GM12878 (cell line): ENCODE measurements at regions not wholly inside any gene's neighbourhood (a gene's known extent, or its start where the extent isn't known, plus 50 kb on each side); places are given as distances from the start of the nearest gene placed in this dataset.

Experiments used
- ATAC-seq: fragments of 200-7000 bp; cut with Tn5 transposase; 3 replicates; pipeline ENCODE4 v1.9.1; 2020; ENCODE audit warnings: mild to moderate bottlenecking, moderate library complexity
- BruUV-seq: library from RNA; stranded (reverse); fragments of 400-500 nt; replicated peaks from 2 replicates; lab custom pipeline; 2021; lab: Mats Ljungman, UMichigan
- CTCF ChIA-PET: fragments of 300-600 bp; sonication (Branson Sonifier 250); formaldehyde crosslinking; extraction: SDS; loops from one replicate; lab custom pipeline; 2021; ENCODE audit warnings: inconsistent platforms; lab: Yijun Ruan, JAX
- POLR2A ChIA-PET: fragments of 350-600 bp; formaldehyde crosslinking; extraction: SDS; loops from one replicate; lab custom pipeline; 2021; ENCODE audit warnings: inconsistent platforms; lab: Charles Lee
- RAD21 ChIA-PET: fragments of 300-600 bp; sonication (Branson Sonifier 250); formaldehyde crosslinking; loops from one replicate; lab custom pipeline; 2023; ENCODE audit warnings: antibody characterized with exemption; ENCODE audit not compliant: unreplicated experiment; lab: Charles Lee
- SMC1A ChIA-PET: fragments of 300-600 bp; sonication (Branson Sonifier 250); formaldehyde crosslinking; loops from one replicate; lab custom pipeline; 2023; ENCODE audit not compliant: unreplicated experiment, uncharacterized antibody; lab: Charles Lee
- DNase-seq: peaks from one replicate; pipeline ENCODE4 v3.0.0-alpha.2; 2011; ENCODE audit warnings: low read depth, low spot score
- FAIRE-seq: peaks from 3 replicates; lab custom pipeline; 2011; peaks lifted over from hg19 to GRCh38; lab: Jason Lieb, UNC
- H2AFZ ChIP-seq: 2 replicates; pipeline ENCODE4 v1.6.0; 2011; ENCODE audit warnings: low read depth, low read length, control low read depth; ENCODE audit not compliant: control insufficient read depth
- H3K27ac ChIP-seq: 2 replicates; pipeline ENCODE4 v1.5.1; 2011; ENCODE audit warnings: control low read depth; ENCODE audit not compliant: control insufficient read depth, insufficient read depth
- H3K27me3 ChIP-seq, 2 experiments: replicated peaks in 1 of 2; 2 replicates each; pipeline versions ENCODE4 v1.6.0 to v1.6.1; 2011; ENCODE audit warnings: low read length in 1 of 2; ENCODE audit not compliant: control insufficient read depth in 2 of 2, insufficient read depth in 2 of 2
- H3K36me3 ChIP-seq, 2 experiments: 2 replicates each; pipeline ENCODE4 v1.5.1; 2011; ENCODE audit warnings: low read length in 1 of 2; ENCODE audit not compliant: control insufficient read depth in 2 of 2, insufficient read depth in 2 of 2
- H3K4me1 ChIP-seq: 2 replicates; pipeline ENCODE4 v1.6.1; 2011; ENCODE audit warnings: mild to moderate bottlenecking, low read length, moderate library complexity, mixed read lengths; ENCODE audit not compliant: control insufficient read depth, insufficient read depth
- H3K4me2 ChIP-seq: 2 replicates; pipeline ENCODE4 v1.6.0; 2011; ENCODE audit warnings: control low read depth; ENCODE audit not compliant: control insufficient read depth, insufficient read depth
- H3K4me3 ChIP-seq: fragments of 200-600 bp; sonication (generic); 2 replicates; pipeline ENCODE4 v1.5.1; 2016
- H3K79me2 ChIP-seq: 2 replicates; pipeline ENCODE4 v1.6.0; 2011; ENCODE audit warnings: low read length; ENCODE audit not compliant: control insufficient read depth, insufficient read depth
- H3K9ac ChIP-seq: 2 replicates; pipeline ENCODE4 v1.8.0; 2011; ENCODE audit warnings: low read length, control low read depth, mixed read lengths; ENCODE audit not compliant: control insufficient read depth, insufficient read depth
- H3K9me3 ChIP-seq: replicated peaks from 3 replicates; pipeline ENCODE4 v1.5.1; 2011; ENCODE audit warnings: mild to moderate bottlenecking, low read length; ENCODE audit not compliant: control insufficient read depth, insufficient read depth
- H4K20me1 ChIP-seq: 2 replicates; pipeline ENCODE4 v1.6.0; 2011; ENCODE audit not compliant: control insufficient read depth, insufficient read depth
- EP300 ChIP-seq, 2 experiments: fragments of 150-350 bp in 1 of 2; IDR thresholded peaks; 2 replicates each; pipeline ENCODE4 v1.6.1; 2011 to 2012; ENCODE audit warnings: low read depth in 2 of 2, low read length in 2 of 2, borderline replicate concordance in 1 of 2, improper control_type of control experiment in 1 of 2, inconsistent platforms in 1 of 2; ENCODE audit not compliant: control insufficient read depth in 1 of 2
- ETV6 ChIP-seq, 2 experiments: fragments of 450-650 bp in 1 of 2; IDR thresholded peaks in 1 of 2; conservative IDR thresholded peaks in 1 of 2; 2 replicates each; pipeline ENCODE4 v1.6.1; 2014; ENCODE audit warnings: antibody characterized with exemption in 1 of 2, borderline replicate concordance in 1 of 2, low read depth in 1 of 2, mild to moderate bottlenecking in 1 of 2, moderate library complexity in 1 of 2
- KDM1A ChIP-seq: fragments of 200-600 bp; sonication (generic); IDR thresholded peaks from 2 replicates; pipeline ENCODE4 v1.6.1; 2016; ENCODE audit warnings: borderline replicate concordance
- LARP7 ChIP-seq: fragments of 450-650 bp; IDR thresholded peaks from 2 replicates; pipeline ENCODE4 v1.6.1; 2017; ENCODE audit warnings: mild to moderate bottlenecking
- MTA2 ChIP-seq: fragments of 450-650 bp; IDR thresholded peaks from 2 replicates; pipeline ENCODE4 v1.6.1; 2016; ENCODE audit warnings: low read depth, mild to moderate bottlenecking, moderate library complexity
- NFXL1 ChIP-seq: fragments of 450-650 bp; IDR thresholded peaks from 2 replicates; pipeline ENCODE4 v1.6.1; 2017; ENCODE audit warnings: antibody characterized with exemption, mild to moderate bottlenecking, borderline replicate concordance
- NKRF ChIP-seq: fragments of 450-650 bp; conservative IDR thresholded peaks from 2 replicates; pipeline ENCODE4 v1.6.1; 2017; ENCODE audit warnings: mild to moderate bottlenecking, moderate library complexity
- NR2F1 ChIP-seq: fragments of 450-650 bp; conservative IDR thresholded peaks from 2 replicates; pipeline ENCODE4 v1.6.1; 2017; ENCODE audit warnings: mild to moderate bottlenecking
- PML ChIP-seq: IDR thresholded peaks from 2 replicates; pipeline ENCODE4 v1.6.1; 2012; ENCODE audit warnings: low read length, inconsistent platforms
- POLR2AphosphoS2 ChIP-seq: IDR thresholded peaks from 2 replicates; pipeline ENCODE4 v1.6.1; 2011; ENCODE audit warnings: low read depth, mild to moderate bottlenecking, low read length, improper control_type of control experiment, moderate library complexity
- POU2F2 ChIP-seq: IDR thresholded peaks from 3 replicates; pipeline ENCODE4 v1.6.1; 2011; ENCODE audit warnings: low read depth, mild to moderate bottlenecking, low read length, borderline replicate concordance
- SIN3A ChIP-seq: IDR thresholded peaks from 2 replicates; pipeline ENCODE4 v1.6.1; 2012; ENCODE audit warnings: low read depth, low read length, improper control_type of control experiment
- SMARCA5 ChIP-seq: fragments of 450-650 bp; IDR thresholded peaks from 2 replicates; pipeline ENCODE4 v1.6.1; 2017; ENCODE audit warnings: mild to moderate bottlenecking
- SP1 ChIP-seq: IDR thresholded peaks from one replicate; pipeline ENCODE4 v1.6.1; 2011; ENCODE audit warnings: low read depth, low read length
- TAF1 ChIP-seq: IDR thresholded peaks from 2 replicates; pipeline ENCODE4 v1.6.1; 2011; ENCODE audit warnings: mild to moderate bottlenecking, low read depth, low read length, borderline replicate concordance
- WGBS: methylation state at CpG from one replicate; pipeline ENCODE4 v1.1.6; 2016; ENCODE audit warnings: low lambda C conversion rate; ENCODE audit not compliant: insufficient replicate concordance, insufficient coverage; ENCODE audit errors: missing lambda C conversion rate; 5-methylcytosine and 5-hydroxymethylcytosine counted together
- in situ Hi-C: fragments of 300-500 bp; cut with MboI; formaldehyde crosslinking; loops from 9 replicates; pipeline ENCODE4 v1.14.3; 2018; ENCODE audit warnings: mixed read lengths
- intact Hi-C: fragments of 100-400 bp; cut with micrococcal nuclease; formaldehyde crosslinking; loops from one replicate; pipeline ENCODE4 v1.14.2; 2022; ENCODE audit not compliant: unreplicated experiment
- TF ChIP-seq, protein P1 (sequence below): fragments of 450-650 bp; IDR thresholded peaks from 2 replicates; pipeline ENCODE4 v1.6.1; 2017; ENCODE audit warnings: mild to moderate bottlenecking

- WGBS, result 29% methylated on average over 2 of the region's 2 CpGs
- RAD21 ChIA-PET, result no interaction called here
- SMC1A ChIA-PET, result interaction anchor here (0.6 kb wide), 1 partner anchor 72 kb away, joined by 3 read pairs; no protein-coding TSS in a partner anchor
- DNase-seq (no peak), FAIRE-seq (no peak), ATAC-seq (no peak)
- BruUV-seq, result no TSS peak
- CTCF ChIA-PET, result interaction anchor here (1.2 kb wide), 1 partner anchor 12 kb away, joined by 3 read pairs; no protein-coding TSS in a partner anchor
- POLR2A ChIA-PET, result no interaction called here
- H3K4me3 ChIP-seq, result no peak overlapping the region
- H3K27me3 ChIP-seq, result no peaks in the 10 kb centered on the region
- in situ Hi-C loops (no loop called here), intact Hi-C loops (no loop called here)
- H3K9me3 ChIP-seq, result no peaks in the 10 kb centered on the region
- H2AFZ ChIP-seq, result no peak overlapping the region
- no peaks in the 10 kb centered on the region for H3K79me2 ChIP-seq
- H3K9ac ChIP-seq, result no peak overlapping the region
- H3K4me1 ChIP-seq, result no peaks in the 10 kb centered on the region
- no peaks in the 10 kb centered on the region for H4K20me1 ChIP-seq
- H3K27ac ChIP-seq, result no peak overlapping the region
- H3K4me2 ChIP-seq, result no peak overlapping the region
- TF ChIP-seq TAF1, result no peak
- TF ChIP-seq EP300 (IDR thresholded peaks at IDR 0.05; ENCODE audit: borderline replicate concordance in 1 of 2, control insufficient read depth in 1 of 2, low read depth in 2 of 2, low read length in 2 of 2), result no peak
- no peak for TF ChIP-seq POU2F2
- TF ChIP-seq KDM1A, result no peak
- no peak for TF ChIP-seq SMARCA5
- no peak for TF ChIP-seq NR2F1
- TF ChIP-seq POLR2AphosphoS2, result no peak
- no peak for TF ChIP-seq MTA2
- no peaks in the 10 kb centered on the region for H3K36me3 ChIP-seq
Observed at GRCh38 chr10:65684896-65685295, 1240.9 kb upstream of the LRRTM3 start.

- RAD21 ChIA-PET, result no interaction called here
- DNase-seq (no peak), FAIRE-seq (no peak), ATAC-seq (peak; percentile 94)
- in situ Hi-C loops (no loop called here), intact Hi-C loops (no loop called here)
- CTCF ChIA-PET, result interaction anchor here (1.0 kb wide), 1 partner anchor 212 kb away, joined by 4 read pairs; no protein-coding TSS in a partner anchor
- WGBS, result 14% methylated on average over 1 of the region's 1 CpG
- no peaks in the 10 kb centered on the region for H3K79me2 ChIP-seq
- no peak overlapping the region for H3K27ac ChIP-seq
- SMC1A ChIA-PET, result no interaction called here
- POLR2A ChIA-PET, result no interaction called here
- no peaks in the 10 kb centered on the region for H3K4me1 ChIP-seq
- no peaks in the 10 kb centered on the region for H3K27me3 ChIP-seq
- no peak overlapping the region for H3K4me2 ChIP-seq
- no peak overlapping the region for H3K4me3 ChIP-seq
- no peak overlapping the region for H3K9ac ChIP-seq
- H2AFZ ChIP-seq, result no peak overlapping the region
- no peaks in the 10 kb centered on the region for H3K9me3 ChIP-seq
- no peaks in the 10 kb centered on the region for H3K36me3 ChIP-seq
- no TSS peak for BruUV-seq
- H4K20me1 ChIP-seq, result no peaks in the 10 kb centered on the region
- TF ChIP-seq NFXL1 (no peak), NKRF (no peak), ETV6 (conservative IDR thresholded peaks at IDR 0.05 in 1 of 2, IDR thresholded peaks at IDR 0.05 in 1 of 2; ENCODE audit: borderline replicate concordance in 1 of 2, low read depth in 1 of 2) (no peak), PML (no peak), SIN3A (no peak), SP1 (no peak), LARP7 (no peak)
- TF ChIP-seq, protein P1, sequence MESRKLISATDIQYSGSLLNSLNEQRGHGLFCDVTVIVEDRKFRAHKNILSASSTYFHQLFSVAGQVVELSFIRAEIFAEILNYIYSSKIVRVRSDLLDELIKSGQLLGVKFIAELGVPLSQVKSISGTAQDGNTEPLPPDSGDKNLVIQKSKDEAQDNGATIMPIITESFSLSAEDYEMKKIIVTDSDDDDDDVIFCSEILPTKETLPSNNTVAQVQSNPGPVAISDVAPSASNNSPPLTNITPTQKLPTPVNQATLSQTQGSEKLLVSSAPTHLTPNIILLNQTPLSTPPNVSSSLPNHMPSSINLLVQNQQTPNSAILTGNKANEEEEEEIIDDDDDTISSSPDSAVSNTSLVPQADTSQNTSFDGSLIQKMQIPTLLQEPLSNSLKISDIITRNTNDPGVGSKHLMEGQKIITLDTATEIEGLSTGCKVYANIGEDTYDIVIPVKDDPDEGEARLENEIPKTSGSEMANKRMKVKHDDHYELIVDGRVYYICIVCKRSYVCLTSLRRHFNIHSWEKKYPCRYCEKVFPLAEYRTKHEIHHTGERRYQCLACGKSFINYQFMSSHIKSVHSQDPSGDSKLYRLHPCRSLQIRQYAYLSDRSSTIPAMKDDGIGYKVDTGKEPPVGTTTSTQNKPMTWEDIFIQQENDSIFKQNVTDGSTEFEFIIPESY, result no peak
Observed at GRCh38 chr10:65701168-65701776, 1224.6 kb upstream of the LRRTM3 start.
